ENCODE measurements at regions not wholly inside any gene's neighbourhood (a gene's known extent, or its start where the extent isn't known, plus 50 kb on each side); places are given as distances from the start of the nearest gene placed in this dataset.

- DNase-seq = peak; percentile 35 to 78 (median 61)
These were observed 57.6 kb upstream of the CABLES1 start for GRCh38 chr18:23077493-23078256.

- no peak for DNase-seq
These were observed 50.2 kb upstream of the CABLES1 start for GRCh38 chr18:23085066-23085465.

All from suppressor macrophage (primary cell).